K562 (cell line): ENCODE measurements at regions not wholly inside any gene's neighbourhood (a gene's known extent, or its start where the extent isn't known, plus 50 kb on each side); places are given as distances from the start of the nearest gene placed in this dataset.
A peak's percentile ranks its signal among the peaks of the same experiment; 100 is the strongest.

Experiments
- ATAC-seq: fragments of 200-7000 bp; cut with Tn5 transposase; 3 replicates; pipeline ENCODE4 v1.9.1; 2020; ENCODE audit warnings: moderate library complexity
- BruUV-seq: library from RNA; stranded (reverse); fragments of 400-500 nt; replicated peaks from 2 replicates; lab custom pipeline; 2021; lab: Mats Ljungman, UMichigan
- CTCF ChIA-PET: fragments of 300-600 bp; formaldehyde crosslinking; extraction: SDS; loops from one replicate; lab custom pipeline; 2021; ENCODE audit warnings: low intra/inter-chr PET ratio; lab: Yijun Ruan, JAX
- POLR2A ChIA-PET: fragments of 300-600, 350-650 bp; sonication (Branson Sonifier 250); formaldehyde crosslinking; extraction: SDS; loops from one replicate; lab custom pipeline; 2021; ENCODE audit warnings: antibody characterized with exemption, inconsistent platforms; lab: Yijun Ruan, JAX
- DNase-seq, 4 experiments: peaks; one replicate each; pipeline versions ENCODE4 v3.0.0 to v3.0.0-alpha.2; 2011 to 2018; ENCODE audit warnings: low spot score in 3 of 4, mixed read lengths in 3 of 4; ENCODE audit errors: extremely low read depth in 1 of 4
- FAIRE-seq: peaks from 2 replicates; lab custom pipeline; 2011; peaks lifted over from hg19 to GRCh38; lab: Jason Lieb, UNC
- H2AFZ ChIP-seq: 2 replicates; pipeline ENCODE4 v1.6.0; 2011; ENCODE audit warnings: low read depth, low read length, control low read depth, inconsistent platforms
- H3K27ac ChIP-seq: fragments of 200-600 bp; 3 replicates; pipeline ENCODE4 v1.8.0; 2011; ENCODE audit warnings: low read depth, mild to moderate bottlenecking, control low read depth, inconsistent platforms, low read length, moderate library complexity, mixed read lengths; ENCODE audit errors: extremely low read depth
- H3K27me3 ChIP-seq, 2 experiments: fragments of 300-600 bp in 1 of 2; 2 replicates in 1 of 2; 3 replicates in 1 of 2; pipeline versions ENCODE4 v1.6.0 to v1.8.0; 2011; ENCODE audit warnings: inconsistent platforms in 2 of 2, low read length in 2 of 2, mild to moderate bottlenecking in 1 of 2, mixed read lengths in 1 of 2, moderate library complexity in 1 of 2; ENCODE audit not compliant: control insufficient read depth in 2 of 2, insufficient read depth in 2 of 2
- H3K36me3 ChIP-seq: fragments of 300-600 bp; 3 replicates; pipeline ENCODE4 v1.8.0; 2011; ENCODE audit warnings: mild to moderate bottlenecking, low read length, inconsistent platforms; ENCODE audit not compliant: control insufficient read depth, insufficient read depth
- H3K4me1 ChIP-seq, 2 experiments: fragments of 200-600 bp in 1 of 2; replicated peaks in 1 of 2; 2 replicates in 1 of 2; 3 replicates in 1 of 2; pipeline versions ENCODE4 v1.5.1 to v1.8.0; 2011; ENCODE audit warnings: inconsistent platforms in 2 of 2, low read length in 2 of 2, mild to moderate bottlenecking in 1 of 2, mixed read lengths in 1 of 2, moderate library complexity in 1 of 2; ENCODE audit not compliant: control insufficient read depth in 2 of 2, insufficient read depth in 2 of 2
- H3K4me2 ChIP-seq: 2 replicates; pipeline ENCODE4 v1.6.1; 2011; ENCODE audit warnings: low read length, control low read depth, inconsistent platforms, mixed read lengths; ENCODE audit not compliant: insufficient read depth
- H3K4me3 ChIP-seq: fragments of 200-600 bp; sonication (generic), shearing (Covaris generic); 2 replicates; pipeline ENCODE4 v1.5.1; 2016; ENCODE audit warnings: control low read depth, inconsistent platforms
- H3K79me2 ChIP-seq: fragments of 200-600 bp; 3 replicates; pipeline ENCODE4 v1.8.0; 2011; ENCODE audit warnings: low read length, inconsistent platforms; ENCODE audit not compliant: control insufficient read depth, insufficient read depth
- H3K9ac ChIP-seq, 2 experiments: 2 replicates each; pipeline versions ENCODE4 v1.6.0 to v1.6.1; 2011; ENCODE audit warnings: low read depth in 2 of 2, low read length in 2 of 2, control low read depth in 1 of 2, inconsistent platforms in 1 of 2, mild to moderate bottlenecking in 1 of 2, mixed read lengths in 1 of 2; ENCODE audit not compliant: insufficient read depth in 1 of 2
- H3K9me1 ChIP-seq: one replicate; pipeline ENCODE4 v1.6.0; 2011; ENCODE audit warnings: inconsistent platforms, mild to moderate bottlenecking, low read length, moderate library complexity; ENCODE audit not compliant: control insufficient read depth, insufficient read depth
- H3K9me3 ChIP-seq: replicated peaks from 2 replicates; pipeline ENCODE4 v1.5.1; 2011; ENCODE audit warnings: low read depth, low read length, inconsistent platforms; ENCODE audit not compliant: control insufficient read depth, insufficient read depth
- H4K20me1 ChIP-seq: replicated peaks from 2 replicates; pipeline ENCODE4 v1.6.1; 2011; ENCODE audit warnings: low read length, inconsistent platforms, mixed read lengths; ENCODE audit not compliant: control insufficient read depth, insufficient read depth
- ERF ChIP-seq: fragments of 450-650 bp; formaldehyde crosslinking; IDR thresholded peaks from 2 replicates; pipeline ENCODE4 v1.4.0; 2020; ENCODE audit warnings: mild to moderate bottlenecking, mixed read lengths
- NR2C1 ChIP-seq, 2 experiments: fragments of 450-650 bp; IDR thresholded peaks; 2 replicates each; pipeline ENCODE4 v1.6.1; 2017; ENCODE audit warnings: mild to moderate bottlenecking in 2 of 2, antibody characterized with exemption in 1 of 2, inconsistent platforms in 1 of 2, missing compliant biosample characterization in 1 of 2, missing genetic modification characterization in 1 of 2
- RBM15 ChIP-seq: fragments of 200-400 bp; formaldehyde crosslinking; IDR thresholded peaks from 2 replicates; pipeline ENCODE4 v1.6.1; 2018; ENCODE audit warnings: mild to moderate bottlenecking, low read length, moderate library complexity; ENCODE audit not compliant: insufficient read depth
- RFX7 ChIP-seq: fragments of 250-450 bp; sonication (Bioruptor Pico); IDR thresholded peaks from 2 replicates; pipeline ENCODE4 v1.5.1; 2021; ENCODE audit warnings: mild to moderate bottlenecking
- ZFP36 ChIP-seq: fragments of 150-350 bp; IDR thresholded peaks from 2 replicates; pipeline ENCODE4 v1.6.1; 2018; ENCODE audit warnings: low read length, low read depth; ENCODE audit not compliant: partially characterized antibody
- ZKSCAN1 ChIP-seq: fragments of 150-350 bp; IDR thresholded peaks from 2 replicates; pipeline ENCODE4 v1.6.1; 2016; ENCODE audit warnings: low read depth, low read length
- ZNF124 ChIP-seq: sonication (generic); formaldehyde crosslinking; IDR thresholded peaks from 2 replicates; pipeline ENCODE4 v1.8.1; 2022; ENCODE audit warnings: missing genetic modification reagents
- ZNF184 ChIP-seq: sonication (generic); formaldehyde crosslinking; IDR thresholded peaks from 2 replicates; pipeline ENCODE4 v1.5.0; 2020; ENCODE audit warnings: missing genetic modification reagents
- WGBS: fragments of 100-300 bp; shearing (Covaris generic); methylation state at CpG from one replicate; pipeline ENCODE4 v1.1.6; 2016; ENCODE audit warnings: low coverage, mixed read lengths; ENCODE audit not compliant: insufficient coverage; ENCODE audit errors: missing lambda C conversion rate; 5-methylcytosine and 5-hydroxymethylcytosine counted together
- in situ Hi-C: fragments of 300-500 bp; cut with MboI; formaldehyde crosslinking; loops from 4 replicates; pipeline ENCODE4 v1.15.0; 2018; ENCODE audit warnings: inconsistent platforms, mixed read lengths
- intact Hi-C: fragments of 100-400 bp; cut with micrococcal nuclease; formaldehyde crosslinking; loops from 2 replicates; pipeline ENCODE4 v1.14.2; 2022
- TF ChIP-seq, protein P1 (sequence below): sonication (generic); formaldehyde crosslinking; IDR thresholded peaks from 2 replicates; pipeline ENCODE4 v1.8.0; 2022; ENCODE audit warnings: mild to moderate bottlenecking, missing genetic modification reagents

DNA sequence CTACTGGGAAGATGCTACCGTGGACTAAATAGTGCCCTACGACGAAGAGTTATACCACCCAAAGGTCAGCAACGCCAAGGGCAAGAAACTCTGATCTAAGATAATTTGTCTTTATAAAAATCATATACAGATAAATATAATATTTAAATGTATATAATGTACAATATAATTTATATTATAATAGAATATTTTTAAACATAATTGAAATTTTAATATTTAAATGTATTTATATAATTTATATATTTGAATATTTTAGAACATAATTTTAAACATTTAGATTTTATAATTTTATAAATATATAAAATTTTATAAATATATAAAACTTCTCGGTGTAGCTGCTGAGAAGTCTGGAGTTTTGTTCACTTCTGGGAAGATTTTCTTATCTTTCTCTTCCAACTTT lies 209.2 kb downstream of the FOXL1 start:
- Histone ChIP-seq H3K4me2 (no peak overlapping the region), H3K27me3 (peaks cover 33 to 60% of the 10 kb centered on the region in 2 experiments), H3K4me3 (no peak overlapping the region), H3K79me2 (no peaks in the 10 kb centered on the region), H3K4me1 (no peaks in the 10 kb centered on the region), H3K27ac (no peak overlapping the region), H3K36me3 (no peaks in the 10 kb centered on the region), H3K9me1 (peaks cover 2% of the 10 kb centered on the region), H3K9ac (no peak overlapping the region), H2AFZ (no peak overlapping the region), H4K20me1 (0 out of 2 replicates have a peak, but pooled peaks cover 5% of the 10 kb centered on the region), H3K9me3 (no peaks in the 10 kb centered on the region)
- WGBS: 0% methylated on average over 5 of the region's 5 CpGs
- ChIA-PET POLR2A (no interaction called here), CTCF (no interaction called here)
- FAIRE-seq (no peak), DNase-seq (no peak), ATAC-seq (no peak)
- BruUV-seq: no TSS peak
- in situ Hi-C loops: no loop called here
- intact Hi-C loops: no loop called here
- no peak for TF ChIP-seq ZKSCAN1
- no peak for TF ChIP-seq RBM15
- no peak for TF ChIP-seq ERF (CRISPR knock-in tag)
- no peak for TF ChIP-seq RFX7 (CRISPR knock-in tag)
- no peak for TF ChIP-seq ZNF184 (CRISPR knock-in tag)
- TF ChIP-seq ZNF124: no peak

DNA sequence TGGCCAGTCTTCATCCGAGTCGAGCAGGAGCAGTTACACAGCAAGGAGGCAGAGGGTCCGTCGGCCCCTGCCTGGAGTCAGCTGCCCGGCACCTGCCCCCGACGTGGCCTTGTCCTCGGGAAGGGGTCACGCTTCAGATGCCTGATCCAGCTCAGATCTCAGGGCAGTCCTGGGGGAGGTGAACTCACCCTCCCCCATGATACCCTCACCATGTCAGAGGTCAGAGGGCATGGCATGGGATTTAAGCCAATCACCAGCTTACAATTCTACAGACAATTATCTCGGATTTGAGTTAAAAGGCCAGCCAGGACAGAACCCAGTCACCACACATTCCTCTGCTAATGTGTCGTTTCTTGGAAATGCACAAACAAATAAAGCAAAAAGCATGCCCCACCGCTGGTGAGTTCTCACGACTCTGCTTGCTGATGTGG lies 211.3 kb downstream of the FOXL1 start:
- CTCF ChIA-PET: no interaction called here
- POLR2A ChIA-PET: no interaction called here

More for the DNA sequence above, 211.3 kb downstream of the FOXL1 start:
- no TSS peak for BruUV-seq
- Histone ChIP-seq H3K4me1 (no peaks in the 10 kb centered on the region), H3K9me3 (no peaks in the 10 kb centered on the region)
- WGBS: under 1% methylated on average over 12 of the region's 13 CpGs
- no peak for TF ChIP-seq ZFP36
- TF ChIP-seq, protein P1, sequence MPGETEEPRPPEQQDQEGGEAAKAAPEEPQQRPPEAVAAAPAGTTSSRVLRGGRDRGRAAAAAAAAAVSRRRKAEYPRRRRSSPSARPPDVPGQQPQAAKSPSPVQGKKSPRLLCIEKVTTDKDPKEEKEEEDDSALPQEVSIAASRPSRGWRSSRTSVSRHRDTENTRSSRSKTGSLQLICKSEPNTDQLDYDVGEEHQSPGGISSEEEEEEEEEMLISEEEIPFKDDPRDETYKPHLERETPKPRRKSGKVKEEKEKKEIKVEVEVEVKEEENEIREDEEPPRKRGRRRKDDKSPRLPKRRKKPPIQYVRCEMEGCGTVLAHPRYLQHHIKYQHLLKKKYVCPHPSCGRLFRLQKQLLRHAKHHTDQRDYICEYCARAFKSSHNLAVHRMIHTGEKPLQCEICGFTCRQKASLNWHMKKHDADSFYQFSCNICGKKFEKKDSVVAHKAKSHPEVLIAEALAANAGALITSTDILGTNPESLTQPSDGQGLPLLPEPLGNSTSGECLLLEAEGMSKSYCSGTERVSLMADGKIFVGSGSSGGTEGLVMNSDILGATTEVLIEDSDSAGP (CRISPR knock-in tag): no peak
- no peak for TF ChIP-seq NR2C1 (IDR thresholded peaks at IDR 0.05)
- peak; percentile 26; the same call in 1 of the 2 replicates for TF ChIP-seq NR2C1 (tag; IDR thresholded peaks at IDR 0.05)
- TF ChIP-seq, all 486 proteins: peak for 1
- Histone ChIP-seq H3K4me2 (no peak overlapping the region), H3K79me2 (no peaks in the 10 kb centered on the region), H4K20me1 (0 out of 2 replicates have a peak, but pooled peaks cover 5% of the 10 kb centered on the region), H3K9ac (no peak overlapping the region), H3K4me3 (no peak overlapping the region), H3K27me3 (peaks cover 32 to 59% of the 10 kb centered on the region in 2 experiments; a peak in 4 of 5 replicates), H2AFZ (no peak overlapping the region), H3K27ac (no peak overlapping the region), H3K36me3 (no peaks in the 10 kb centered on the region), H3K9me1 (peaks cover 2% of the 10 kb centered on the region)
- no peak for DNase-seq
- in situ Hi-C loops (no loop called here), intact Hi-C loops (no loop called here)
- ATAC-seq: no peak
- FAIRE-seq: no peak
